A549 (cell line): ENCODE measurements at regions not wholly inside any gene's neighbourhood (a gene's known extent, or its start where the extent isn't known, plus 50 kb on each side); places are given as distances from the start of the nearest gene placed in this dataset.

Source experiments
- CEBPB ChIP-seq, 2 experiments: fragments of >200 bp in 1 of 2; sonication (Bioruptor Twin) in 1 of 2; formaldehyde crosslinking in 1 of 2; IDR thresholded peaks; 2 replicates each; pipeline ENCODE4 v1.6.1; 2012 to 2016
- CTCF ChIP-seq: fragments of >200 bp; sonication (Bioruptor Twin); formaldehyde crosslinking; IDR thresholded peaks from 3 replicates; pipeline ENCODE4 v1.5.1; 2016
- EP300 ChIP-seq, 2 experiments: fragments of >200 bp; sonication (Bioruptor Twin); formaldehyde crosslinking; IDR thresholded peaks; 2 replicates in 1 of 2; 3 replicates in 1 of 2; pipeline ENCODE4 v1.6.1; 2016 to 2017
- ESRRA ChIP-seq: fragments of 150-350 bp; IDR thresholded peaks from 2 replicates; pipeline ENCODE4 v1.6.1; 2014; ENCODE audit warnings: mild to moderate bottlenecking, low read length, borderline replicate concordance
- HMGXB4 ChIP-seq: fragments of 250-450 bp; sonication (Bioruptor Pico); IDR thresholded peaks from 2 replicates; pipeline ENCODE4 v1.5.0; 2021; ENCODE audit warnings: mild to moderate bottlenecking, moderate library complexity, borderline replicate concordance
- JUN ChIP-seq, 2 experiments: fragments of >200 bp; sonication (Bioruptor Twin); formaldehyde crosslinking; IDR thresholded peaks; 2 replicates in 1 of 2; 3 replicates in 1 of 2; pipeline ENCODE4 v1.6.1; 2016 to 2017
- MAFK ChIP-seq: fragments of 450-650 bp; IDR thresholded peaks from 2 replicates; pipeline ENCODE4 v1.6.1; 2014; ENCODE audit not compliant: partially characterized antibody
- MAX ChIP-seq: IDR thresholded peaks from 2 replicates; pipeline ENCODE4 v1.6.1; 2012
- MAZ ChIP-seq: fragments of 150-350 bp; IDR thresholded peaks from 2 replicates; pipeline ENCODE4 v1.6.1; 2014; ENCODE audit warnings: antibody characterized with exemption, low read depth, low read length, borderline replicate concordance
- NFE2L2 ChIP-seq: fragments of 150-350 bp; conservative IDR thresholded peaks from 2 replicates; pipeline ENCODE4 v1.6.1; 2014; ENCODE audit warnings: low read length
- POLR2A ChIP-seq: IDR thresholded peaks from 2 replicates; pipeline ENCODE4 v1.6.1; 2012; ENCODE audit warnings: mild to moderate bottlenecking, low read length
- RAD21 ChIP-seq, 2 experiments: fragments of >200 bp in 1 of 2; sonication (Bioruptor Twin) in 1 of 2; formaldehyde crosslinking in 1 of 2; IDR thresholded peaks in 1 of 2; conservative IDR thresholded peaks in 1 of 2; 2 replicates in 1 of 2; 3 replicates in 1 of 2; pipeline ENCODE4 v1.6.1; 2012 to 2018; ENCODE audit warnings: inconsistent platforms in 1 of 2
- RFX5 ChIP-seq: fragments of 450-650 bp; IDR thresholded peaks from 2 replicates; pipeline ENCODE4 v1.7.1; 2014; ENCODE audit warnings: antibody characterized with exemption, mild to moderate bottlenecking, moderate library complexity
- SMC3 ChIP-seq: fragments of >200 bp; sonication (Bioruptor Twin); formaldehyde crosslinking; IDR thresholded peaks from 3 replicates; pipeline ENCODE4 v1.6.1; 2018; ENCODE audit warnings: inconsistent platforms

GRCh38 chr4:19496756-19497155 lies 754.9 kb upstream of the SLIT2 start:
- no peak for TF ChIP-seq MAX
- TF ChIP-seq CTCF, result no peak
- TF ChIP-seq POLR2A, result no peak
- no peak for TF ChIP-seq EP300 (IDR thresholded peaks at IDR 0.05)
- no peak for TF ChIP-seq ESRRA
- TF ChIP-seq SMC3, result no peak
- TF ChIP-seq RAD21 (conservative IDR thresholded peaks at IDR 0.05 in 1 of 2, IDR thresholded peaks at IDR 0.05 in 1 of 2), result no peak
- TF ChIP-seq JUN (IDR thresholded peaks at IDR 0.05), result no peak
- no peak for TF ChIP-seq MAFK
- no peak for TF ChIP-seq HMGXB4 (CRISPR knock-in tag)
- no peak for TF ChIP-seq RFX5
- no peak for TF ChIP-seq NFE2L2
- TF ChIP-seq MAZ, result no peak
- TF ChIP-seq CEBPB (IDR thresholded peaks at IDR 0.05), result no peak
